AG10803 (cell line): ENCODE measurements at regions not wholly inside any gene's neighbourhood (a gene's known extent, or its start where the extent isn't known, plus 50 kb on each side); places are given as distances from the start of the nearest gene placed in this dataset.

Experiments used
- DNase-seq: peaks from one replicate; pipeline ENCODE4 v3.0.0; 2010; ENCODE audit warnings: low read depth
- H3K4me3 ChIP-seq: 2 replicates; pipeline ENCODE4 v1.5.1; 2011; ENCODE audit warnings: mild to moderate bottlenecking, low read length, control low read depth
- CTCF ChIP-seq: conservative IDR thresholded peaks from 2 replicates; pipeline ENCODE4 v1.5.1; 2011; ENCODE audit warnings: mild to moderate bottlenecking, low read length, control low read depth, inconsistent platforms

- DNase-seq: no peak
- no peak for TF ChIP-seq CTCF
- no peak overlapping the region for H3K4me3 ChIP-seq
Measured at GRCh38 chr5:57696389-57696769, 213.8 kb upstream of the ACTBL2 start.

- no peak for TF ChIP-seq CTCF
- no peak for DNase-seq
- no peak overlapping the region for H3K4me3 ChIP-seq
Measured at GRCh38 chr5:57695706-57696388, 213.2 kb upstream of the ACTBL2 start.

GRCh38 chr5:57695179-57695578 lies 212.6 kb upstream of the ACTBL2 start:
- no peak overlapping the region for H3K4me3 ChIP-seq
- TF ChIP-seq CTCF: no peak
- DNase-seq: no peak

- peak; percentile 17 for DNase-seq
- no peak for TF ChIP-seq CTCF
Measured at GRCh38 chr5:57693488-57694305, 211.1 kb upstream of the ACTBL2 start.

GRCh38 chr5:57692582-57693487 lies 210.2 kb upstream of the ACTBL2 start:
- no peak for TF ChIP-seq CTCF
- peak; percentile 93 for DNase-seq

More at GRCh38 chr5:57693488-57694305, 211.1 kb upstream of the ACTBL2 start:
- H3K4me3 ChIP-seq: no peak overlapping the region

GRCh38 chr5:57690724-57691123 lies 208.1 kb upstream of the ACTBL2 start:
- DNase-seq: no peak

More at GRCh38 chr5:57692582-57693487, 210.2 kb upstream of the ACTBL2 start:
- H3K4me3 ChIP-seq: no peak overlapping the region

More at GRCh38 chr5:57690724-57691123, 208.1 kb upstream of the ACTBL2 start:
- H3K4me3 ChIP-seq: no peak overlapping the region
- TF ChIP-seq CTCF: no peak
